Calu3 (cell line): ENCODE measurements at regions not wholly inside any gene's neighbourhood (a gene's known extent, or its start where the extent isn't known, plus 50 kb on each side); places are given as distances from the start of the nearest gene placed in this dataset.

ENCODE experiments used
- BruUV-seq: library from RNA; stranded (reverse); fragments of 400-500 nt; replicated peaks from 2 replicates; lab custom pipeline; 2021; lab: Mats Ljungman, UMichigan
- CTCF ChIA-PET: fragments of 300-600 bp; sonication (Branson Sonifier 250); formaldehyde crosslinking; loops from one replicate; lab custom pipeline; 2022; ENCODE audit warnings: antibody characterized with exemption; lab: Charles Lee
- DNase-seq: peaks from one replicate; pipeline ENCODE4 v3.0.0; 2022
- H3K27ac Mint-ChIP-seq: one replicate; pipeline ENCODE4 v1.8.0; 2022; ENCODE audit warnings: mixed read lengths; ENCODE audit not compliant: unreplicated experiment
- H3K27me3 Mint-ChIP-seq: one replicate; pipeline ENCODE4 v1.8.0; 2022; ENCODE audit warnings: mixed read lengths; ENCODE audit not compliant: unreplicated experiment
- H3K36me3 Mint-ChIP-seq: one replicate; pipeline ENCODE4 v1.8.0; 2022; ENCODE audit warnings: mild to moderate bottlenecking, moderate library complexity, mixed read lengths; ENCODE audit not compliant: insufficient read depth, unreplicated experiment
- H3K4me1 Mint-ChIP-seq: one replicate; pipeline ENCODE4 v1.8.0; 2022; ENCODE audit warnings: mild to moderate bottlenecking, low read depth, mixed read lengths; ENCODE audit not compliant: unreplicated experiment
- H3K4me3 Mint-ChIP-seq: one replicate; pipeline ENCODE4 v1.8.0; 2022; ENCODE audit warnings: mild to moderate bottlenecking, low read depth, moderate library complexity, mixed read lengths; ENCODE audit not compliant: unreplicated experiment
- H3K9me3 Mint-ChIP-seq: one replicate; pipeline ENCODE4 v1.8.0; 2022; ENCODE audit warnings: low read depth, mixed read lengths; ENCODE audit not compliant: unreplicated experiment
- CTCF ChIP-seq: fragments of 200-600 bp; IDR thresholded peaks from one replicate; pipeline ENCODE4 v1.8.0; 2022; ENCODE audit warnings: antibody characterized with exemption; ENCODE audit not compliant: unreplicated experiment
- intact Hi-C: fragments of 100-400 bp; cut with micrococcal nuclease; formaldehyde crosslinking; loops from one replicate; pipeline ENCODE4 v1.10.0; 2022; ENCODE audit not compliant: unreplicated experiment

- BruUV-seq: no TSS peak
- H3K4me3 Mint-ChIP-seq: no peak overlapping the region
- TF ChIP-seq CTCF: no peak
- no peaks in the 10 kb centered on the region for H3K9me3 Mint-ChIP-seq
- no peak for DNase-seq
- CTCF ChIA-PET: interaction anchor here (0.7 kb wide), 1 partner anchor 209 kb away, joined by 3 read pairs; no protein-coding TSS in a partner anchor
- intact Hi-C loops: no loop called here
- H3K27me3 Mint-ChIP-seq: no peaks in the 10 kb centered on the region
- no peaks in the 10 kb centered on the region for H3K36me3 Mint-ChIP-seq
- H3K27ac Mint-ChIP-seq: no peak overlapping the region
- H3K4me1 Mint-ChIP-seq: peaks cover 10% of the 10 kb centered on the region
Measured at GRCh38 chr13:91123456-91124127, 223.9 kb upstream of the MIR17HG start.

GRCh38 chr13:91126806-91127205 lies 220.7 kb upstream of the MIR17HG start:
- no peaks in the 10 kb centered on the region for H3K36me3 Mint-ChIP-seq
- H3K9me3 Mint-ChIP-seq: no peaks in the 10 kb centered on the region
- no peaks in the 10 kb centered on the region for H3K27me3 Mint-ChIP-seq
- peaks cover 10% of the 10 kb centered on the region for H3K4me1 Mint-ChIP-seq
- no TSS peak for BruUV-seq
- TF ChIP-seq CTCF: no peak
- no peak overlapping the region for H3K27ac Mint-ChIP-seq
- H3K4me3 Mint-ChIP-seq: no peak overlapping the region
- DNase-seq: no peak
- intact Hi-C loops: no loop called here
- CTCF ChIA-PET: no interaction called here

GRCh38 chr13:91127995-91128394 lies 219.5 kb upstream of the MIR17HG start:
- no peak for DNase-seq
- CTCF ChIA-PET: no interaction called here
- no peak overlapping the region for H3K4me3 Mint-ChIP-seq
- TF ChIP-seq CTCF: no peak
- no peaks in the 10 kb centered on the region for H3K27me3 Mint-ChIP-seq
- no TSS peak for BruUV-seq
- no peaks in the 10 kb centered on the region for H3K9me3 Mint-ChIP-seq
- peaks cover 10% of the 10 kb centered on the region for H3K4me1 Mint-ChIP-seq
- intact Hi-C loops: no loop called here
- H3K27ac Mint-ChIP-seq: no peak overlapping the region
- H3K36me3 Mint-ChIP-seq: no peaks in the 10 kb centered on the region

GRCh38 chr13:91132381-91132780 lies 215.1 kb upstream of the MIR17HG start:
- H3K9me3 Mint-ChIP-seq: no peaks in the 10 kb centered on the region
- TF ChIP-seq CTCF: no peak
- H3K27me3 Mint-ChIP-seq: no peaks in the 10 kb centered on the region
- H3K36me3 Mint-ChIP-seq: no peaks in the 10 kb centered on the region
- CTCF ChIA-PET: no interaction called here
- intact Hi-C loops: loop anchor here (10.0 kb wide), 1 partner anchor 112 kb away; no protein-coding TSS in a partner anchor
- DNase-seq: no peak
- no peak overlapping the region for H3K27ac Mint-ChIP-seq
- no TSS peak for BruUV-seq
- H3K4me1 Mint-ChIP-seq: no peaks in the 10 kb centered on the region
- no peak overlapping the region for H3K4me3 Mint-ChIP-seq
